GM23248 (cell line): ENCODE measurements at regions not wholly inside any gene's neighbourhood (a gene's known extent, or its start where the extent isn't known, plus 50 kb on each side); places are given as distances from the start of the nearest gene placed in this dataset.

ENCODE experiments used
- DNase-seq: peaks from one replicate; pipeline ENCODE4 v3.0.0-alpha.2; 2015
- H2AFZ ChIP-seq: fragments of 200-600 bp; sonication (generic); 2 replicates; pipeline ENCODE4 v1.6.1; 2016; ENCODE audit warnings: antibody characterized with exemption
- H3F3A ChIP-seq: fragments of 200-600 bp; sonication (generic); 2 replicates; pipeline ENCODE4 v1.6.1; 2016; ENCODE audit warnings: mild to moderate bottlenecking, antibody characterized with exemption, mixed run types; ENCODE audit not compliant: insufficient read depth
- H3K27ac ChIP-seq: fragments of 200-600 bp; sonication (generic); 2 replicates; pipeline ENCODE4 v1.5.1; 2016; ENCODE audit warnings: mild to moderate bottlenecking
- H3K27me3 ChIP-seq: fragments of 200-600 bp; sonication (generic); replicated peaks from 2 replicates; pipeline ENCODE4 v1.6.1; 2016; ENCODE audit warnings: mild to moderate bottlenecking; ENCODE audit not compliant: insufficient read depth
- H3K36me3 ChIP-seq: fragments of 200-600 bp; sonication (generic); 2 replicates; pipeline ENCODE4 v1.6.1; 2016; ENCODE audit warnings: low read depth, mild to moderate bottlenecking
- H3K4me1 ChIP-seq: fragments of 200-600 bp; sonication (generic); 2 replicates; pipeline ENCODE4 v1.6.1; 2016; ENCODE audit warnings: mild to moderate bottlenecking; ENCODE audit not compliant: insufficient read depth
- H3K4me2 ChIP-seq: fragments of 200-600 bp; sonication (generic); one replicate; pipeline ENCODE4 v1.6.1; 2016; ENCODE audit warnings: mild to moderate bottlenecking; ENCODE audit not compliant: unreplicated experiment
- H3K4me3 ChIP-seq: fragments of 200-600 bp; sonication (generic); 2 replicates; pipeline ENCODE4 v1.5.1; 2016; ENCODE audit warnings: mild to moderate bottlenecking
- H3K79me2 ChIP-seq: fragments of 200-600 bp; sonication (generic); 2 replicates; pipeline ENCODE4 v1.6.1; 2016; ENCODE audit warnings: mild to moderate bottlenecking; ENCODE audit not compliant: insufficient read depth
- H3K9ac ChIP-seq: fragments of 200-600 bp; sonication (generic); 2 replicates; pipeline ENCODE4 v1.6.1; 2016; ENCODE audit warnings: mild to moderate bottlenecking
- H3K9me2 ChIP-seq: fragments of 200-600 bp; sonication (generic); 2 replicates; pipeline ENCODE4 v1.6.1; 2016; ENCODE audit warnings: mixed run types, mild to moderate bottlenecking, moderate library complexity; ENCODE audit not compliant: insufficient read depth
- H3K9me3 ChIP-seq: fragments of 200-600 bp; sonication (generic); one replicate; pipeline ENCODE4 v1.6.1; 2017; ENCODE audit warnings: low read depth
- H4K20me1 ChIP-seq: fragments of 200-600 bp; sonication (generic); 2 replicates; pipeline ENCODE4 v1.6.0; 2016; ENCODE audit not compliant: insufficient read depth
- EZH2 ChIP-seq: fragments of 200-600 bp; sonication (generic); IDR thresholded peaks from 2 replicates; pipeline ENCODE4 v1.6.1; 2018; ENCODE audit warnings: antibody characterized with exemption, mild to moderate bottlenecking; ENCODE audit not compliant: insufficient read depth, poor library complexity, severe bottlenecking
- EZH2phosphoT487 ChIP-seq: fragments of 200-600 bp; sonication (generic); IDR thresholded peaks from 2 replicates; pipeline ENCODE4 v1.6.1; 2018; ENCODE audit warnings: antibody characterized with exemption, moderate library complexity, mild to moderate bottlenecking, low read depth; ENCODE audit not compliant: insufficient read depth
- WGBS, 2 experiments: methylation state at CpG; one replicate each; pipeline ENCODE4 v1.1.6; 2015 to 2017; ENCODE audit warnings: low lambda C conversion rate in 2 of 2, low coverage in 1 of 2; ENCODE audit errors: missing lambda C conversion rate in 2 of 2; 5-methylcytosine and 5-hydroxymethylcytosine counted together
- in situ Hi-C: fragments of 300-500 bp; cut with MboI; formaldehyde crosslinking; loops from 2 replicates; pipeline ENCODE4 v1.15.0; 2020

DNA sequence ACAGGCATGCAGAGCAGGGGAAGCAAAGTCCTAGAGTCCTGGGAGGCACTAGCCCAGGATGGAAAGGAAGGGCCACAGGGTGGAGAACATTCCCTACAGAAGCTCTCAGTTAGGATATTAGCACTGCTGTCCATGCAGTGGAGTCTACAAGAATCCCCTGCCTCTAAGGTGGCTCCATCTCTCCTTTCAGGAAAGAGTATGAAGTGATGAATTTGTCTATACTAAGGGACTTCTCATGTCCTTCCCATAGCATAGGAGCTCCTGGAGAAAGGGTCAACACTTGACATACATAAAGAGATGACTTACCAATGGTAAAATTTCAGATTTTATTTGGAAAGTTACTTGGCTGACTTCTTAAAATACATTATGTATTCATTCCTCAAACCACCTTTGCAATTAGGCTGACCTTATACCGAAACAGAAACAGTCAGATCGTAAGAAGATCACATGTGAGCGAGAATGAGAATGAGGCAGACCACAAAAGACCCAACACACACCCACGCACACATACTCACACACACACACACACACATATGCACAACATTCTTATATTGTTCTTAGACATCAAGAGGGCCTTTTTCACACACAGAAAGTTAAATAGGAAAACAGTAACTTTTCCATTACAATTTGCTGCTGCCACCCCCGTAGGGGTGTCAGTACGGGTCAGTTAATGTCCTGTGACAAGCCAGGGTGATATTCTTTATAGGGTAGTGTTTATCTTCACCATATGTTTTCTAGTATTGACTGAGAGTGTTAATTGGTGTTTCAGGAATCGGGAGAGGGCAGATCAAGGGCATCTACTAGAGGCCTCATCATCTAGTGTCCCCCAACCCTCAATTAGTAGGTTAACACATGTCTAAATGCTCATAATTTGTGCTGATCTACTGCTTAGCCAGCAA is 159.4 kb downstream of the FAXC start:
- TF ChIP-seq EZH2phosphoT487: no peak
- TF ChIP-seq EZH2: no peak
- DNase-seq: no peak
- H3F3A ChIP-seq: no peaks in the 10 kb centered on the region
- H3K9me2 ChIP-seq: no peaks in the 10 kb centered on the region
- H3K4me3 ChIP-seq: no peak overlapping the region
- H4K20me1 ChIP-seq: no peaks in the 10 kb centered on the region
- H3K36me3 ChIP-seq: no peaks in the 10 kb centered on the region
- H3K9me3 ChIP-seq: no peaks in the 10 kb centered on the region
- H3K4me2 ChIP-seq: no peak overlapping the region
- no peak overlapping the region for H2AFZ ChIP-seq
- in situ Hi-C loops: no loop called here
- H3K79me2 ChIP-seq: no peaks in the 10 kb centered on the region
- H3K9ac ChIP-seq: no peak overlapping the region
- no peaks in the 10 kb centered on the region for H3K27me3 ChIP-seq
- no peaks in the 10 kb centered on the region for H3K4me1 ChIP-seq
- H3K27ac ChIP-seq: no peak overlapping the region
- 18 to 22% methylated on average over 7 of the region's 7 CpGs for WGBS, 2 experiments

DNA sequence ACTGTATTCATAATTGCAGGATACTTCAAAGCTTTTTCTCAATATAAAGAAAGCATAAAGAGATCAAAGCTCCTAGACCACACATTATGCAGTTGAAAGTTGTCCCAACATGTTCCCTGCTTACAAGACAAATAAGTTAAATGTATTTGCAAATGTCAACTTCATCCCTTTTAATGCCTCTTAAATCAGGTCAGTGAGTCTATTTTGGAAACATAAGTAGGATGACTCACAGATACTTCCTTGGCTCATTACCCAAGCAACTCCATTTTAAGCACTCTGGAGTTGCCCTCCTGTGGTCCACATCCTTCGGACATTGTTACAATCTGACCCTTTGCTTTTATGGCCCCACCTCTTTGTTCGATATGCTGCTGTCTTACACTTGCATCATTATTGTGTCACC is 162.0 kb downstream of the FAXC start:
- DNase-seq: peak; percentile 2
- 33 to 34% methylated on average over 2 of the region's 2 CpGs for WGBS, 2 experiments

DNA sequence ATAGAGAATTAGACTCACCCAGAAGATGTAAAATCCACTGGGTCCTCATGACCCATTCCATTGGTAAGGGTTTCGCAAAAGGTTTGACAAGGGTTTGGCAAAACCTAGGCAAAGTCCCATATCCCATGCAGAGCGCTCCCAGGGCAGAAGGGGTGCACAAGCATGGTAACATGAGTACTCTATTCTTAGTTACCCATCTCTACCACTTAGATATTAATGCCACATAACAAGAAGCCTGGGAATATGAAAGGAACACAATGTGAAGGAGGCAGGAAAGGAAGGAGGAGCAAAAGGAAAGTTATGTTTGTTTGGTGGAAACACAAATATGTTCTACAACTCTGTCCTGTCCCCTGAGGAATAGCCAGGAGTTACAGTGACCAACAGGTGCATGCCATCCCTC is 163.1 kb downstream of the FAXC start:
- whole genome bisulfite sequencing, 2 experiments: 28 to 29% methylated on average over 2 of the region's 2 CpGs

More for the DNA sequence above, 162.0 kb downstream of the FAXC start:
- H3K27me3 ChIP-seq: no peaks in the 10 kb centered on the region
- H3K4me1 ChIP-seq: no peaks in the 10 kb centered on the region
- no peaks in the 10 kb centered on the region for H3K9me3 ChIP-seq
- no peaks in the 10 kb centered on the region for H3K79me2 ChIP-seq
- no peak overlapping the region for H2AFZ ChIP-seq
- H3K27ac ChIP-seq: no peak overlapping the region
- H3K36me3 ChIP-seq: no peaks in the 10 kb centered on the region
- H3K9ac ChIP-seq: no peak overlapping the region
- H4K20me1 ChIP-seq: no peaks in the 10 kb centered on the region
- H3F3A ChIP-seq: no peaks in the 10 kb centered on the region
- H3K4me3 ChIP-seq: no peak overlapping the region
- no peaks in the 10 kb centered on the region for H3K9me2 ChIP-seq
- in situ Hi-C loops: no loop called here
- no peak overlapping the region for H3K4me2 ChIP-seq
- TF ChIP-seq EZH2phosphoT487: no peak
- TF ChIP-seq EZH2: no peak

DNA sequence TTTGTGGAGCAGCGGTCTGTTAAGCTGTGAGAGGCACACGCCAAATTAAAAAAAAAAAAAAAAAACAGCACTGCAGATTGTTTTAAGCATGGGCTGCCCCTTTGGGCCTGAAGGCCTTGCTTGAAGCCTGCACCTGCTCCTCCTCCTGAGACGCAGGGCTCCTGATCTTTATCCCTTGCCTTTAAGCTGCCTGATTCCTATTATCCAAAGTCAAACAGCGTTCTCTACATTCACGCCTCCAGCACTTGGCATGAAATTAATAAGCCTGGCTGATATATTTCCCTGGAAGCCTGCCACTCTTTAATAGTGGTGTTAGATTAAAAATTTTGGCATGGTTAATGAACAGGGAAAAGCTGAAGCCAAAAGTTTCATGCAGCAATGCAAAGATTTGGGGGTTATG is 163.9 kb downstream of the FAXC start:
- DNase-seq: no peak
- Histone ChIP-seq H3K36me3 (no peaks in the 10 kb centered on the region), H4K20me1 (no peaks in the 10 kb centered on the region), H3K4me3 (no peak overlapping the region), H3K9me3 (no peaks in the 10 kb centered on the region), H3K4me1 (no peaks in the 10 kb centered on the region), H2AFZ (no peak overlapping the region), H3K27ac (no peak overlapping the region), H3K27me3 (no peaks in the 10 kb centered on the region), H3K9me2 (no peaks in the 10 kb centered on the region), H3K79me2 (no peaks in the 10 kb centered on the region), H3K9ac (no peak overlapping the region), H3K4me2 (no peak overlapping the region), H3F3A (no peaks in the 10 kb centered on the region)
- TF ChIP-seq EZH2phosphoT487 (no peak), EZH2 (no peak)
- 11 to 27% methylated on average over 5 of the region's 5 CpGs for WGBS, 2 experiments
- in situ Hi-C loops: no loop called here

More for the DNA sequence above, 163.1 kb downstream of the FAXC start:
- Histone ChIP-seq H3K27me3 (no peaks in the 10 kb centered on the region), H3K36me3 (no peaks in the 10 kb centered on the region), H3K9ac (no peak overlapping the region), H3K79me2 (no peaks in the 10 kb centered on the region), H3K4me3 (no peak overlapping the region), H3K27ac (no peak overlapping the region), H3K4me2 (no peak overlapping the region), H4K20me1 (no peaks in the 10 kb centered on the region), H3F3A (no peaks in the 10 kb centered on the region), H3K4me1 (no peaks in the 10 kb centered on the region), H3K9me3 (no peaks in the 10 kb centered on the region), H2AFZ (no peak overlapping the region), H3K9me2 (no peaks in the 10 kb centered on the region)
- TF ChIP-seq EZH2phosphoT487 (no peak), EZH2 (no peak)
- in situ Hi-C loops: no loop called here
- no peak for DNase-seq
